Bronchial epithelial cell (primary cell): ENCODE measurements at regions not wholly inside any gene's neighbourhood (a gene's known extent, or its start where the extent isn't known, plus 50 kb on each side); places are given as distances from the start of the nearest gene placed in this dataset.

Source experiments
- DNase-seq: peaks from one replicate; pipeline ENCODE4 v3.0.0-alpha.2; 2010; ENCODE audit warnings: low read depth
- FAIRE-seq: peaks from 2 replicates; lab custom pipeline; 2011; peaks lifted over from hg19 to GRCh38; lab: Jason Lieb, UNC
- H3K27me3 ChIP-seq: 2 replicates; pipeline ENCODE4 v1.5.1; 2011; ENCODE audit warnings: low read length; ENCODE audit not compliant: control insufficient read depth, insufficient read depth
- H3K36me3 ChIP-seq: 2 replicates; pipeline ENCODE4 v1.5.1; 2011; ENCODE audit warnings: low read length; ENCODE audit not compliant: control insufficient read depth, insufficient read depth
- H3K4me3 ChIP-seq: 2 replicates; pipeline ENCODE4 v1.5.1; 2011; ENCODE audit warnings: mild to moderate bottlenecking, low read depth, low read length, control low read depth
- CTCF ChIP-seq: IDR thresholded peaks from 2 replicates; pipeline ENCODE4 v1.5.1; 2011; ENCODE audit warnings: mild to moderate bottlenecking, moderate library complexity, low read length, control low read depth, inconsistent platforms; ENCODE audit not compliant: insufficient read depth, severe bottlenecking

- DNase-seq (no peak), FAIRE-seq (no peak)
- no peaks in the 10 kb centered on the region for H3K36me3 ChIP-seq
- no peak overlapping the region for H3K4me3 ChIP-seq
- no peak for TF ChIP-seq CTCF
- no peaks in the 10 kb centered on the region for H3K27me3 ChIP-seq
Measured at GRCh38 chr4:4624276-4624897, 82.5 kb upstream of the STX18 start.

GRCh38 chr4:4619821-4620220, 78.0 kb upstream of the STX18 start:
- no peaks in the 10 kb centered on the region for H3K27me3 ChIP-seq
- H3K4me3 ChIP-seq = no peak overlapping the region
- DNase-seq (no peak), FAIRE-seq (no peak)
- TF ChIP-seq CTCF = no peak
- no peaks in the 10 kb centered on the region for H3K36me3 ChIP-seq

GRCh38 chr4:4618847-4619246, 77.0 kb upstream of the STX18 start:
- no peak for DNase-seq
- no peaks in the 10 kb centered on the region for H3K27me3 ChIP-seq
- no peak for TF ChIP-seq CTCF
- FAIRE-seq = no peak
- no peaks in the 10 kb centered on the region for H3K36me3 ChIP-seq
- H3K4me3 ChIP-seq = no peak overlapping the region

GRCh38 chr4:4614925-4615678, 73.3 kb upstream of the STX18 start:
- Histone ChIP-seq H3K4me3 (no peak overlapping the region), H3K36me3 (no peaks in the 10 kb centered on the region), H3K27me3 (no peaks in the 10 kb centered on the region)
- no peak for TF ChIP-seq CTCF
- DNase-seq (no peak), FAIRE-seq (no peak)

- no peak for TF ChIP-seq CTCF
- Histone ChIP-seq H3K27me3 (no peaks in the 10 kb centered on the region), H3K36me3 (no peaks in the 10 kb centered on the region), H3K4me3 (no peak overlapping the region)
- FAIRE-seq (no peak), DNase-seq (no peak)
Measured at GRCh38 chr4:4613641-4614286, 71.9 kb upstream of the STX18 start.
